ENCODE measurements at regions not wholly inside any gene's neighbourhood (a gene's known extent, or its start where the extent isn't known, plus 50 kb on each side); places are given as distances from the start of the nearest gene placed in this dataset.
A peak's percentile ranks its signal among the peaks of the same experiment; 100 is the strongest.
"Not testable (repeated sequence)": the region's sequence is repeated elsewhere in the genome, so short reads cannot be mapped to it uniquely, and the experiment has no call there.

GRCh38 chr15:67920524-67921240 is 80.8 kb upstream of the RNU6-1 start:
- DNase-seq (ENCODE audit: low spot score), result no peak

GRCh38 chr15:67922106-67922675 is 82.3 kb upstream of the RNU6-1 start:
- DNase-seq (ENCODE audit: low spot score), result no peak

- no peak for DNase-seq (ENCODE audit: low spot score)
Observed at GRCh38 chr15:67922971-67923945, 83.4 kb upstream of the RNU6-1 start.

GRCh38 chr15:67924359-67924974 is 84.6 kb upstream of the RNU6-1 start:
- no peak for DNase-seq (ENCODE audit: low spot score)

GRCh38 chr15:67925182-67925581 is 85.3 kb upstream of the RNU6-1 start:
- no peak for DNase-seq (ENCODE audit: low spot score)

- no peak for DNase-seq (ENCODE audit: low spot score)
Observed at GRCh38 chr15:67927501-67928168, 87.8 kb upstream of the RNU6-1 start.

- no peak for DNase-seq (ENCODE audit: low spot score)
Observed at GRCh38 chr15:67928666-67929065, 88.8 kb upstream of the RNU6-1 start.

GRCh38 chr15:67930720-67931119 is 90.9 kb upstream of the RNU6-1 start:
- DNase-seq (ENCODE audit: low spot score), result no peak

GRCh38 chr15:67931861-67932260 is 92.0 kb upstream of the RNU6-1 start:
- DNase-seq (ENCODE audit: low spot score), result no peak

- DNase-seq (ENCODE audit: low spot score), result not testable (repeated sequence)
Observed at GRCh38 chr15:67934126-67934525, 94.3 kb upstream of the RNU6-1 start.

GRCh38 chr15:67935244-67935643 is 95.4 kb upstream of the RNU6-1 start:
- no peak for DNase-seq (ENCODE audit: low spot score)

GRCh38 chr15:67936258-67936657 is 96.4 kb upstream of the RNU6-1 start:
- DNase-seq (ENCODE audit: low spot score), result no peak

- no peak for DNase-seq (ENCODE audit: low spot score)
Observed at GRCh38 chr15:67937153-67937761, 97.4 kb upstream of the RNU6-1 start.

GRCh38 chr15:67939179-67939578 is 99.3 kb upstream of the RNU6-1 start:
- DNase-seq (ENCODE audit: low spot score), result not testable (repeated sequence)

GRCh38 chr15:67939588-67940323 is 99.9 kb upstream of the RNU6-1 start:
- not testable (repeated sequence) for DNase-seq (ENCODE audit: low spot score)

- DNase-seq (ENCODE audit: low spot score), result no peak
Observed at GRCh38 chr15:67940324-67940719, 100.5 kb upstream of the RNU6-1 start.

GRCh38 chr15:67941648-67942310 is 101.9 kb upstream of the RNU6-1 start:
- DNase-seq (ENCODE audit: low spot score), result peak; percentile 49

GRCh38 chr15:67943475-67943874 is 103.6 kb upstream of the RNU6-1 start:
- no peak for DNase-seq (ENCODE audit: low spot score)

GRCh38 chr15:67944010-67944641 is 104.3 kb upstream of the RNU6-1 start:
- no peak for DNase-seq (ENCODE audit: low spot score)

GRCh38 chr15:67945131-67945530 is 105.3 kb upstream of the RNU6-1 start:
- DNase-seq (ENCODE audit: low spot score), result no peak

Data from iPS-NIHi11 (cell line).